HCT116 (cell line): ENCODE measurements at regions not wholly inside any gene's neighbourhood (a gene's known extent, or its start where the extent isn't known, plus 50 kb on each side); places are given as distances from the start of the nearest gene placed in this dataset.

Experiments used
- ATAC-seq: fragments of 200-7000 bp; cut with Tn5 transposase; 2 replicates; pipeline ENCODE4 v1.9.1; 2020; ENCODE audit warnings: mild to moderate bottlenecking, moderate library complexity
- BruUV-seq: library from RNA; stranded (reverse); fragments of 400-500 nt; replicated peaks from 2 replicates; lab custom pipeline; 2021; lab: Mats Ljungman, UMichigan
- CTCF ChIA-PET: fragments of 300-600 bp; sonication (Branson Sonifier 250); formaldehyde crosslinking; loops from one replicate; lab custom pipeline; 2021; ENCODE audit warnings: antibody characterized with exemption; lab: Charles Lee
- POLR2A ChIA-PET: fragments of 300-600, 350-600 bp; sonication (Branson Sonifier 250); formaldehyde crosslinking; loops from one replicate; lab custom pipeline; 2021; ENCODE audit warnings: antibody characterized with exemption; lab: Charles Lee
- RAD21 ChIA-PET, 2 experiments: fragments of 300-600 bp; sonication (Branson Sonifier 250); formaldehyde crosslinking; loops; one replicate each; lab custom pipeline; 2023; ENCODE audit warnings: low total read pairs in 2 of 2; ENCODE audit not compliant: uncharacterized antibody in 2 of 2, unreplicated experiment in 2 of 2, low non-redundant PET in 1 of 2; lab: Charles Lee
- DNase-seq: peaks from one replicate; pipeline ENCODE4 v3.0.0-alpha.2; 2010; ENCODE audit warnings: low read depth, low spot score
- H2AFZ ChIP-seq: fragments of 200-600 bp; shearing (Covaris generic), sonication (generic); 2 replicates; pipeline ENCODE4 v1.6.1; 2017; ENCODE audit warnings: low read depth, mixed run types, mixed read lengths, antibody characterized with exemption, low read length; ENCODE audit not compliant: poor library complexity, severe bottlenecking
- H3K27ac ChIP-seq: 2 replicates; pipeline ENCODE4 v1.5.1; 2012; ENCODE audit warnings: low read depth, low read length
- H3K27me3 ChIP-seq: fragments of 200-600 bp; sonication (generic); 2 replicates; pipeline ENCODE4 v1.6.1; 2016; ENCODE audit warnings: mixed run types, low read length, mixed read lengths; ENCODE audit not compliant: insufficient read depth
- H3K36me3 ChIP-seq, 2 experiments: fragments of 200-500 bp in 1 of 2; fragments of 200-600 bp in 1 of 2; sonication (Bioruptor generic) in 1 of 2; sonication (generic) in 1 of 2; 2 replicates each; pipeline versions ENCODE4 v1.5.1 to v1.6.1; 2014 to 2016; ENCODE audit warnings: low read length in 2 of 2, inconsistent platforms in 1 of 2, mixed read lengths in 1 of 2, mixed run types in 1 of 2; ENCODE audit not compliant: insufficient read depth in 2 of 2, control insufficient read depth in 1 of 2
- H3K4me1 ChIP-seq, 2 experiments: fragments of 200-600 bp in 1 of 2; sonication (generic) in 1 of 2; 2 replicates each; pipeline versions ENCODE4 v1.5.1 to v1.6.1; 2012 to 2017; ENCODE audit warnings: low read length in 2 of 2, inconsistent platforms in 1 of 2, mild to moderate bottlenecking in 1 of 2, mixed read lengths in 1 of 2, mixed run types in 1 of 2, moderate library complexity in 1 of 2; ENCODE audit not compliant: insufficient read depth in 2 of 2, control insufficient read depth in 1 of 2
- H3K4me2 ChIP-seq: fragments of 200-600 bp; sonication (generic); 2 replicates; pipeline ENCODE4 v1.6.1; 2017; ENCODE audit warnings: mixed run types, low read length, mixed read lengths
- H3K4me3 ChIP-seq, 2 experiments: fragments of 200-600 bp in 1 of 2; sonication (generic) in 1 of 2; replicated peaks in 1 of 2; 2 replicates each; pipeline ENCODE4 v1.5.1; 2011 to 2016; ENCODE audit warnings: low read length in 2 of 2, control low read depth in 1 of 2, low read depth in 1 of 2, mild to moderate bottlenecking in 1 of 2, mixed read lengths in 1 of 2, mixed run types in 1 of 2
- H3K79me2 ChIP-seq: fragments of 200-600 bp; sonication (generic); 2 replicates; pipeline ENCODE4 v1.6.1; 2017; ENCODE audit warnings: mild to moderate bottlenecking, mixed run types, low read length, moderate library complexity, mixed read lengths; ENCODE audit not compliant: insufficient read depth
- H3K9ac ChIP-seq: fragments of 200-600 bp; sonication (generic); 2 replicates; pipeline ENCODE4 v1.6.1; 2016; ENCODE audit warnings: low read length, mixed read lengths
- H3K9me2 ChIP-seq: fragments of 200-600 bp; sonication (generic), shearing (Covaris generic); 2 replicates; pipeline ENCODE4 v1.6.1; 2017; ENCODE audit warnings: mixed run types, mild to moderate bottlenecking, moderate library complexity; ENCODE audit not compliant: insufficient read depth
- H3K9me3 ChIP-seq, 2 experiments: fragments of 200-500 bp in 1 of 2; fragments of 200-600 bp in 1 of 2; sonication (Bioruptor generic) in 1 of 2; sonication (generic) in 1 of 2; 2 replicates each; pipeline ENCODE4 v1.6.1; 2014 to 2017; ENCODE audit warnings: low read length in 2 of 2, mixed read lengths in 2 of 2, inconsistent platforms in 1 of 2, low read depth in 1 of 2, mild to moderate bottlenecking in 1 of 2, mixed run types in 1 of 2, moderate library complexity in 1 of 2; ENCODE audit not compliant: control insufficient read depth in 1 of 2, insufficient read depth in 1 of 2
- H4K20me1 ChIP-seq: fragments of 200-600 bp; sonication (generic), shearing (Covaris generic); 2 replicates; pipeline ENCODE4 v1.6.1; 2017; ENCODE audit warnings: mixed run types, mild to moderate bottlenecking, moderate library complexity; ENCODE audit not compliant: insufficient read depth
- CBX3 ChIP-seq: IDR thresholded peaks from 2 replicates; pipeline ENCODE4 v1.6.1; 2012; ENCODE audit warnings: low read depth
- CEBPB ChIP-seq: IDR thresholded peaks from 2 replicates; pipeline ENCODE4 v1.6.1; 2012; ENCODE audit warnings: low read depth
- EGR1 ChIP-seq: IDR thresholded peaks from 2 replicates; pipeline ENCODE4 v1.6.1; 2012; ENCODE audit warnings: low read depth
- EZH2 ChIP-seq: fragments of 200-600 bp; sonication (generic); IDR thresholded peaks from 2 replicates; pipeline ENCODE4 v1.6.1; 2017; ENCODE audit warnings: antibody characterized with exemption, mixed run types
- EZH2phosphoT487 ChIP-seq: fragments of 200-600 bp; IDR thresholded peaks from 2 replicates; pipeline ENCODE4 v1.6.1; 2018; ENCODE audit warnings: antibody characterized with exemption, borderline replicate concordance
- FOSL1 ChIP-seq: IDR thresholded peaks from 2 replicates; pipeline ENCODE4 v1.6.1; 2012; ENCODE audit warnings: low read depth
- RAD21 ChIP-seq: IDR thresholded peaks from 2 replicates; pipeline ENCODE4 v1.6.1; 2012; ENCODE audit warnings: low read depth, mild to moderate bottlenecking
- SIN3A ChIP-seq: IDR thresholded peaks from 2 replicates; pipeline ENCODE4 v1.6.1; 2012; ENCODE audit warnings: low read depth
- SP1 ChIP-seq: IDR thresholded peaks from 2 replicates; pipeline ENCODE4 v1.6.1; 2012; ENCODE audit warnings: low read depth
- ZFX ChIP-seq: fragments of 450-650 bp; IDR thresholded peaks from 2 replicates; pipeline ENCODE4 v1.6.1; 2017
- ZNF274 ChIP-seq: fragments of 200-500 bp; sonication (Bioruptor generic); IDR thresholded peaks from 2 replicates; pipeline ENCODE4 v1.6.1; 2014; ENCODE audit warnings: mild to moderate bottlenecking, low read depth, low read length, inconsistent platforms
- intact Hi-C: fragments of 100-400 bp; cut with micrococcal nuclease; formaldehyde crosslinking; loops from 2 replicates; pipeline ENCODE4 v1.10.0; 2022
- TF ChIP-seq, protein P1 (sequence below): IDR thresholded peaks from 2 replicates; pipeline ENCODE4 v1.6.1; 2012; ENCODE audit warnings: low read depth
- TF ChIP-seq, protein P2 (sequence below): IDR thresholded peaks from 2 replicates; pipeline ENCODE4 v1.6.1; 2012

DNA sequence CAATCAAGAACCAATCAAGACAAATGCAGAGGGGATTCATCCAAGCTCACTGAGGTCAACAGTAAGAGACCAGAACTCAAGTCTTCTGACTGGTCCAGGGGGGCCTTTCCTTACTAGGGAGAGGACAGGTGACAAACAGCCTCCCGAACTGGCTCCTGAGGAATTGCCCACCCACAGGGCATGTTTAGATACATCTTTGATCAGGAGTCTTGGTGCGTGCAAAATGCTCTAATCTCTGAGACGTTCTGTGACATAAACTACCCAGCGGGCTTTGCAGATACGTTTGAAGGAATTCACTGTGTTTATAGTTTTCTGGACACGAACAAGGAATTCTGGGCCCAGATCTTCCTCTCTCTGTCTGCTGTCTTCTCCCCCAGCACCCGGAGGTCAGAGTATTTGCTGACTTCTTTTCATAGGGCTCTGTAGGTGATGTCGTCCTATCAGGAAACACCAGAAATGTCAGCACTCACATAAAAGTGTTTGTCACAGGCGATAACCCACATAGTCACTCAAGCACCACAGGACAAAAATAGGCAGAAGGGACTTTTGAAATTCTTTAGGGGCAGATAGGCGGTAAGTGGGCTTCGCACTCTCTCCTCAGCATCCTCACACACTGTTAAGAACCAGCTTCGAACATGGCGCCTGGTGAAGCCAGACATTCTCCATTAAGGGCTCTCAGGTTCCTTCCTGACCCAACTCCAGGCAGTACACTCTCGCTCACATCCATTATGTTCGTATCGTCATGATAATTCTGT, 349.0 kb downstream of the CYRIA start:
- no TSS peak for BruUV-seq
- Histone ChIP-seq H3K36me3 (no peaks in the 10 kb centered on the region), H3K79me2 (no peaks in the 10 kb centered on the region), H3K4me2 (no peak overlapping the region)
- no peak for DNase-seq
- TF ChIP-seq, protein P1, sequence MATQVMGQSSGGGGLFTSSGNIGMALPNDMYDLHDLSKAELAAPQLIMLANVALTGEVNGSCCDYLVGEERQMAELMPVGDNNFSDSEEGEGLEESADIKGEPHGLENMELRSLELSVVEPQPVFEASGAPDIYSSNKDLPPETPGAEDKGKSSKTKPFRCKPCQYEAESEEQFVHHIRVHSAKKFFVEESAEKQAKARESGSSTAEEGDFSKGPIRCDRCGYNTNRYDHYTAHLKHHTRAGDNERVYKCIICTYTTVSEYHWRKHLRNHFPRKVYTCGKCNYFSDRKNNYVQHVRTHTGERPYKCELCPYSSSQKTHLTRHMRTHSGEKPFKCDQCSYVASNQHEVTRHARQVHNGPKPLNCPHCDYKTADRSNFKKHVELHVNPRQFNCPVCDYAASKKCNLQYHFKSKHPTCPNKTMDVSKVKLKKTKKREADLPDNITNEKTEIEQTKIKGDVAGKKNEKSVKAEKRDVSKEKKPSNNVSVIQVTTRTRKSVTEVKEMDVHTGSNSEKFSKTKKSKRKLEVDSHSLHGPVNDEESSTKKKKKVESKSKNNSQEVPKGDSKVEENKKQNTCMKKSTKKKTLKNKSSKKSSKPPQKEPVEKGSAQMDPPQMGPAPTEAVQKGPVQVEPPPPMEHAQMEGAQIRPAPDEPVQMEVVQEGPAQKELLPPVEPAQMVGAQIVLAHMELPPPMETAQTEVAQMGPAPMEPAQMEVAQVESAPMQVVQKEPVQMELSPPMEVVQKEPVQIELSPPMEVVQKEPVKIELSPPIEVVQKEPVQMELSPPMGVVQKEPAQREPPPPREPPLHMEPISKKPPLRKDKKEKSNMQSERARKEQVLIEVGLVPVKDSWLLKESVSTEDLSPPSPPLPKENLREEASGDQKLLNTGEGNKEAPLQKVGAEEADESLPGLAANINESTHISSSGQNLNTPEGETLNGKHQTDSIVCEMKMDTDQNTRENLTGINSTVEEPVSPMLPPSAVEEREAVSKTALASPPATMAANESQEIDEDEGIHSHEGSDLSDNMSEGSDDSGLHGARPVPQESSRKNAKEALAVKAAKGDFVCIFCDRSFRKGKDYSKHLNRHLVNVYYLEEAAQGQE: no peak
- TF ChIP-seq, all 23 proteins: peak for 0
- POLR2A ChIA-PET: no interaction called here
- Histone ChIP-seq H3K9ac (no peak overlapping the region), H3K9me3 (no peaks in the 10 kb centered on the region), H3K27ac (no peak overlapping the region), H3K4me3 (no peak overlapping the region), H4K20me1 (no peaks in the 10 kb centered on the region), H3K9me2 (no peaks in the 10 kb centered on the region), H2AFZ (no peak overlapping the region), H3K4me1 (no peaks in the 10 kb centered on the region), H3K27me3 (0 out of 2 replicates have a peak, but pooled peaks cover 7% of the 10 kb centered on the region)
- RAD21 ChIA-PET: no interaction called here
- CTCF ChIA-PET: no interaction called here
- intact Hi-C loops: no loop called here
- no peak for ATAC-seq

DNA sequence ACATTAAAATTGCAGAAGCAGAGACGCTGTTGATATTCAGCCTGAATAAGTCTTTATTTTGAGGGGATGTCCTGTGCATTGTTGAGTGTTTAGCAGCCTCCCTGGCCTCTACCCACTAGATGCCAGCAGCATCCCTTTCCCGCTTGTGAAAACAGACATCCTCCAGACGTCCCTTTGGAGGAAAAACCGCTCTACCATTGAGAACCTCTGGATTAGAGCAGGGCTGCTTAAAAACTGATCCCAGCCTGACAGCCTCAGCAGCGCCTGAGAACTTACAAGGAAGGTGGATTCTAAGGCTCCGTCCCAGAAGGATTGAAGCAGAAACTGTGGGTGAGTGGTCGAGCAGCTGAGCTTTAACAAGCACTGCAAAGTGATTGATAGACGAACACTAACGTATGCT, 349.7 kb downstream of the CYRIA start:
- CTCF ChIA-PET: no interaction called here
- 0 out of 2 replicates have a peak, but pooled peaks cover 7% of the 10 kb centered on the region for H3K27me3 ChIP-seq
- no peak overlapping the region for H2AFZ ChIP-seq
- RAD21 ChIA-PET: no interaction called here
- no peaks in the 10 kb centered on the region for H3K79me2 ChIP-seq
- no peak overlapping the region for H3K9ac ChIP-seq
- H3K4me3 ChIP-seq: no peak overlapping the region
- intact Hi-C loops: no loop called here
- no peak for ATAC-seq
- POLR2A ChIA-PET: no interaction called here
- H3K9me2 ChIP-seq: no peaks in the 10 kb centered on the region
- H3K36me3 ChIP-seq: no peaks in the 10 kb centered on the region
- DNase-seq: no peak
- no peaks in the 10 kb centered on the region for H3K4me1 ChIP-seq
- H3K27ac ChIP-seq: no peak overlapping the region
- no TSS peak for BruUV-seq
- H4K20me1 ChIP-seq: no peaks in the 10 kb centered on the region
- no peaks in the 10 kb centered on the region for H3K9me3 ChIP-seq
- no peak overlapping the region for H3K4me2 ChIP-seq
- TF ChIP-seq ZNF274 (no peak), FOSL1 (no peak), RAD21 (no peak), SP1 (no peak), SIN3A (no peak), CEBPB (no peak), ZFX (no peak), EZH2phosphoT487 (no peak), EZH2 (no peak), CBX3 (no peak), EGR1 (no peak)
- TF ChIP-seq, protein P2, sequence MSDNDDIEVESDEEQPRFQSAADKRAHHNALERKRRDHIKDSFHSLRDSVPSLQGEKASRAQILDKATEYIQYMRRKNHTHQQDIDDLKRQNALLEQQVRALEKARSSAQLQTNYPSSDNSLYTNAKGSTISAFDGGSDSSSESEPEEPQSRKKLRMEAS: no peak
- TF ChIP-seq, protein P1: no peak
